ENCODE measurements at regions not wholly inside any gene's neighbourhood (a gene's known extent, or its start where the extent isn't known, plus 50 kb on each side); places are given as distances from the start of the nearest gene placed in this dataset.

- no peak for DNase-seq (ENCODE audit: low read depth, low spot score)
Observed at GRCh38 chr4:129346734-129347133, 250.8 kb downstream of the C4orf33 start.

- DNase-seq (ENCODE audit: low read depth, low spot score): no peak
Observed at GRCh38 chr4:129350834-129351721, 255.1 kb downstream of the C4orf33 start.

DNA sequence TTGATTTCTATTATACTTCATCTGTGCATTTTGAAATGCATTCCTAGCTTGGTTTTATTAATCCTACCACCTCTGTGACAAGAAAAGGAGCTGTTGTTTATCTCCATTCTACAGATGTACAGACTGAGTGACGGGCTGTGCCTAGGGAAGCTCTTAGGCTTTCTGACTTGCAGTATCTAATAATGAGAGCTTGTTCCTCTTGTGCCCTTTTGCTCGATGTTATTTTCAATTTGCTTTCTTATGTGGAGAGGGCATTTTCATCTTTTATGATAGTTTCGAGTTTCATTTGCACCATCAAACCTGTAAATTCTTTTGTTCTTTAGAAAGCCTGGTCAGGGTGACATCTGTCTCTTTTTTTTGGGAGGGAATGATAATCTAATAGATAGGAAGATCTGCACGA, 256.5 kb downstream of the C4orf33 start:
- DNase-seq (ENCODE audit: low read depth, low spot score): no peak

- DNase-seq (ENCODE audit: low read depth, low spot score): no peak
Observed at GRCh38 chr4:129353490-129353889, 257.5 kb downstream of the C4orf33 start.

DNA sequence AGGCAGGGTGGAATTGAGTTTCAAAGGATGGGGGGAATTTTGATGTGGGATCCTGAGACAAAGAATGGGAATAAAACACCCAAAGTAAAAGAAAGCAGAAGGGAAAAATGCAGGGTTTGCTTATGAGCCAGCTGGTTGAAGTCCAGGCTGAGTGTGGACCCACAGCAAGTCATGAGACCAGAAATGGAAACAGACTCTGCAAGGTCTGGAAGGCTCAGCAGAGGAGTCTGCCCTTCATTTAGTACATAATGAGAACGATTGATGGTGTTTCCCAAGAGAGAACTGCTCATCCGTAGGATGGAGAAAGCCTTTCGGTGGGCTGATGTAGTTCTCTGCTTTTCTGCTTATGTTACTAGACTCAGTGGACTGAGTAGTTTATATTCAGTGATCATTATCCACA, 259.1 kb downstream of the C4orf33 start:
- no peak for DNase-seq (ENCODE audit: low read depth, low spot score)

- DNase-seq (ENCODE audit: low read depth, low spot score): no peak
Observed at GRCh38 chr4:129355516-129355915, 259.6 kb downstream of the C4orf33 start.

DNA sequence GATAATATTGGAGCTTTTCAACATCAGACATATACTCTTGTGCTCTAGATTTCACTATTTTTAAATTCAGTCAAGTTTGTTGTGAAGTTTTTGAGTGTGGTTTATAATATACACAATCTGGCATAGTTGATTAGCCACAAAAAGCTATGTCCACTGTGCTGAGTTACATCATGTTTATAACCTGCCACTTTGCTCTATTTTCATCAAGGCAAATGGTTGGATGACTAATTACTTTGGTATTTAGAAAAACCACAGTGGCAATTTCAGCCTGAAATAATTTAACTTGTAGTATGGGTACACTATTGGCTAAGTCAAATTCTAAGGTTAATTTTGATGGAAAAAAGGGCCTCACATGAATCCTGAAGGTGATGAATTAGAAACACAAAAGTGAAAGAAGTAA, 262.6 kb downstream of the C4orf33 start:
- DNase-seq (ENCODE audit: low read depth, low spot score): no peak

- DNase-seq (ENCODE audit: low read depth, low spot score): no peak
Observed at GRCh38 chr4:129359461-129359860, 263.5 kb downstream of the C4orf33 start.

DNA sequence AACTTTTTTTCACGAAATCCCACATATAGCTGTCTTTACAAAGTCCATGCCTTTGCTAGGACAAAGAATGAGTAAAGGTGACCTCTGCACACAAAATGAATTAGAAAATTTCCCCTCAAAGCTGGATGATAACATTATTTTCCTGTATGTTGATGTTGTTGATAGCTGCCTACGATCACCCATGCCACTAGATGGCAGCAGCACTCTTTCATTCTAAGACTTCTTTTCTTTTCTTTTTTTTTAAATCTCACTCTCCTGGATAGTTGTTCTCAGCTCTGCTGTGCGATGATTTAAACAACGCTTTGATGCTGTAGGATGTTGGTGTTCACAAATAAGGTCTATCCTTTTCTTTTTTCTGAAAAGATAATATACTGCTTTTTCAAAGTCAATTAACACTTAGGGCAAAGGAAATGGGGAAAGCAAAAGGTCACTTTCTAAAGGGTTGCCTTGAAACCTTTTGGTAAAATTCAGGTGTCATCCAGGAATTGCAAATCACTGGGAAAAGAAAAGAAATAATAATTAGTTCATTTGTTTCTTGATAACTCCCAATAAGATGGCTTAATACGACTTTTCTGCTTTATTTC, 266.8 kb downstream of the C4orf33 start:
- no peak for DNase-seq (ENCODE audit: low read depth, low spot score)

GRCh38 chr4:129364747-129365452, 268.9 kb downstream of the C4orf33 start:
- DNase-seq (ENCODE audit: low read depth, low spot score): no peak

GRCh38 chr4:129369361-129370010, 273.5 kb downstream of the C4orf33 start:
- no peak for DNase-seq (ENCODE audit: low read depth, low spot score)

DNA sequence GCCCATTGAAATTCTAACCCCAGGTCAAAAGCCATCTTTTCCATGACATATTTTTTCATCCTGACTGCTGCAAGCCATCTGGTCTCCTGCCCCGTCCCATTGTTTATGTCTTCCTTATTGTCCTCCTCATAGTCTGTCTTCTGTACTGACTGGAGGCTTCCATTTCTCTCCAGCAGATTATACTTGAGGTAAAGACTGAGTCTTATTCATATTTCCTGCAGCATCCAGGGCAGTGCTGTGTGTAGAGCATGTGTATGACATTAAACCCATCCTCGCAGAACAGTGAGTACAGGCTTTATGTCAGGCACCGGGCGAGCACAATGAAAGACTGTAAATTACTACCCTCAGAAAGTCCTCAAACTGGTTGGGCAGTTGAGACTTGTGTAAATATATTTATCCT, 275.1 kb downstream of the C4orf33 start:
- DNase-seq (ENCODE audit: low read depth, low spot score): no peak

GRCh38 chr4:129371926-129372325, 276.0 kb downstream of the C4orf33 start:
- DNase-seq (ENCODE audit: low read depth, low spot score): no peak

DNA sequence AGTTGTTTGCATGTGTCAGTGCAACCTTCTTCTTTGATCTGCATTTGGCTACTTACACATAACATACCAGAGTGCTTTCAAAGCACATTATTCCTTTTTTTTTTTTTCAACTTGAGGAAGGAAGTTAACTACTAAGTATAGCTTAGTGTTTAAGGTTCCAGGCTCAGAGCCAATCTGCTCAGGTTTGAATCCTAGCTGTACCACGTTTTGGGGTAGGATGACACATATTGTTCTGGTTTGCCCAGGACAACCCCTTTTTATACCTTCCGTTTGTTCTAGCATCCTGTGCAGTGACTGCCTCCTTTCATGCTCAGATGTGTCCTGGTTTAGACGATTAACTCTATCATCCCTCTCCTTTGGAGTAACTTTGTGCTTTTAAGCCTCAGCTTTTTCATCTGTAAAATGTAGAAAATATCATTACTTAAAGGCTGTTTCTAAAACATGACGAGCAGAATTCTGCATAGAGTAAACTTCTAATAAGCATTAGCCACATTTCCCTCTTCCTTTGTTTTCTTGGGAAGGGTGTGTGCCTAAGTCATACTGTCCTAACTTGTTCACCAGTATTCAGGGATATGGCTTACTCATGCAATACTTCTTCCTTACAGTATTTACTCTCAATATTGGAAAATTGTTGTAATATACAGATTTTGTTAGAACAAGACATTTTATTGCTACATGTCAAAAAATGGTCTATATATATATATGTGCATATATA, 281.3 kb downstream of the C4orf33 start:
- DNase-seq (ENCODE audit: low read depth, low spot score): no peak

DNA sequence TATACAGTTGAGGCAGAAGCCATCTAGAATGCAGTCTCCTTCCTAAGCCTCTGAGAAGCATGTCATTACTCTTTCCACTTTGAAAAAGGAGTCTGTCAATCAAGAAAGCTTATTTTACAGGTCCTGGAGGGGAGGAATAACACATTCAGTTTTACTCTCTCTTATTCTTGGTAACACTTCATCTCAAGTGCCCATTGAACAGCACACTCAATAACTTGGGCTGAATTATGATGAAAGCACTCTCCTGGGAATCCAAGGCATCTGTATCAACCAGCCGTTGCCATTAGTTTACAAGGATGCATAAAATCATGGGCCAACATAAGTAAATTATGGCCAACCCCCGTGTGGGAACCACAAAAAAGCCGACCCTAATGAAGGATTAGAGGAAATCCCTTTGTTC, 282.4 kb downstream of the C4orf33 start:
- no peak for DNase-seq (ENCODE audit: low read depth, low spot score)

GRCh38 chr4:129379429-129379828, 283.5 kb downstream of the C4orf33 start:
- no peak for DNase-seq (ENCODE audit: low read depth, low spot score)

DNA sequence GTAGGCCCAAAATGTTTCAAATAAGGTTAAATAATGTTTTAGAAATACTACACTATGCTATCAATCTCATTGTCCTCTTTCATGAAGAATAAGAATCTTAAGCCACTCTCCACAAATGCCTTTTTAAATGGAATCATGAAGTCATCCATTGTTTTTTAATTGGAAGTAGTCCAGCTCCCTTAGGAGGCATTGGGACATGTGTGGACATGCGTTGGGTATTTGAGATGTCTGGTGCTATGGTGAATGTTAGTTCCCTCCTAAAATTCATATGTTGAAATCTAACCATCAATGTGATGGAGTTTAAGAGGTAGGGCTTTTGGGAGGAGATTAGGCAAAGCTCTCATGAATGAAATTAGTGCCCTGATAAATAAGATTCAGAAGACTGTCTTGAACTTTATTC, 289.0 kb downstream of the C4orf33 start:
- no peak for DNase-seq (ENCODE audit: low read depth, low spot score)

DNA sequence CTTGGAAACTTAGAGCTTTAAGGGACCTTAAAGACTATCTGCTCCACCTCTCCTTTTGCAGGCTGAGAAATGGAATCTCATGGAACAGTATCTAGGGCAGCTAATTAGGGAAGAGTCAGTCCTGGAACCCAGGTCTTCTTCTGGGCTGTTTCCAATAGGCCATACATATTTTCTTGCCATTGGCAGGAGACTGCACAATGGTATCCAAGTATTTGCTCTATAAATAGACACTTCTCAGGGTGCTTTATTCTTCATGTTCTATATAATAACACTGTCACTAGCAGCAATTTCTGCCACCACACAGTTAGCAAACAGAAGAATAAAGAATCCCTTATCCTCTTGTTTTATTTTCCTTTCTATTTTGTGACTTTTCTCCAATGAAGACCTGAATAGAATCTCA, 291.7 kb downstream of the C4orf33 start:
- DNase-seq (ENCODE audit: low read depth, low spot score): no peak

GRCh38 chr4:129393976-129394375, 298.0 kb downstream of the C4orf33 start:
- DNase-seq (ENCODE audit: low read depth, low spot score): no peak

DNA sequence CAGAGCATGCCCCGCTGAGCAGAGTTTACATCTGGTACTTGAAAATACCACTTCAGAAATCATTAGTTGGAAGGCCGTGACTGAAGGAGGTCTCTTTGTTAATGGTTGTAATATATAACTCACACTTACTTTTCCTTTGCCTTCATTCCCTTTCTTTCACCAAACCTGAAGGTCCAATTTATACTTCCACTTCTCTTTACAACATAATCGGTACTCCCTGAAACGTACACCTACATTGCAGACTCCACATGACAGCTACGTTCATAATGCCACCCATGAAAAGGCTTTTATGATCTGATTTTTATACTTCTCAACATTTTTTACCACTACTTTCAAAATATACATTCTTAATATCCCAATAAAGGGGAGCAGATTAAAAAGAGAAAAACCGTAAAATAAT, 298.7 kb downstream of the C4orf33 start:
- DNase-seq (ENCODE audit: low read depth, low spot score): no peak

DNA sequence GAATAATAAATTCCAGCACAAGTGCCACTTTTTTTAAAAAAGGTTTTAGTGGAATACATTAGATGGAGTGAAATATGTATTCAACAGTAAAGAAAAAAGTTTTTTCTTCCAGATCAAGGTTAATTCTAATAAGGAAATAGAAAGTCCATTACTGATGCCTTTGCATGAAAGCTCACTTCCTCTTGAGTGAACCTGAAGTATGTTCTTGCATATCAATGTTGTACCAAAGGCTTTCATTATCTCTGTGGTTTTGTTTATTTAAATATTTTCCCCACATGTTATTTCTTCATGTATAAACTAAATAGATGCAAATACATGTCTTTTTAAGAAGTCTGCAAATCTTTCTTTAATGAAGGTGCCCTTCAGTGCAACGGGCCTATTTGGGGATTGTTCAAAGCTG, 307.9 kb downstream of the C4orf33 start:
- DNase-seq (ENCODE audit: low read depth, low spot score): no peak

- DNase-seq (ENCODE audit: low read depth, low spot score): no peak
Observed at GRCh38 chr4:129410115-129410514, 314.2 kb downstream of the C4orf33 start.
